ENCODE measurements at regions not wholly inside any gene's neighbourhood (a gene's known extent, or its start where the extent isn't known, plus 50 kb on each side); places are given as distances from the start of the nearest gene placed in this dataset.

DNA sequence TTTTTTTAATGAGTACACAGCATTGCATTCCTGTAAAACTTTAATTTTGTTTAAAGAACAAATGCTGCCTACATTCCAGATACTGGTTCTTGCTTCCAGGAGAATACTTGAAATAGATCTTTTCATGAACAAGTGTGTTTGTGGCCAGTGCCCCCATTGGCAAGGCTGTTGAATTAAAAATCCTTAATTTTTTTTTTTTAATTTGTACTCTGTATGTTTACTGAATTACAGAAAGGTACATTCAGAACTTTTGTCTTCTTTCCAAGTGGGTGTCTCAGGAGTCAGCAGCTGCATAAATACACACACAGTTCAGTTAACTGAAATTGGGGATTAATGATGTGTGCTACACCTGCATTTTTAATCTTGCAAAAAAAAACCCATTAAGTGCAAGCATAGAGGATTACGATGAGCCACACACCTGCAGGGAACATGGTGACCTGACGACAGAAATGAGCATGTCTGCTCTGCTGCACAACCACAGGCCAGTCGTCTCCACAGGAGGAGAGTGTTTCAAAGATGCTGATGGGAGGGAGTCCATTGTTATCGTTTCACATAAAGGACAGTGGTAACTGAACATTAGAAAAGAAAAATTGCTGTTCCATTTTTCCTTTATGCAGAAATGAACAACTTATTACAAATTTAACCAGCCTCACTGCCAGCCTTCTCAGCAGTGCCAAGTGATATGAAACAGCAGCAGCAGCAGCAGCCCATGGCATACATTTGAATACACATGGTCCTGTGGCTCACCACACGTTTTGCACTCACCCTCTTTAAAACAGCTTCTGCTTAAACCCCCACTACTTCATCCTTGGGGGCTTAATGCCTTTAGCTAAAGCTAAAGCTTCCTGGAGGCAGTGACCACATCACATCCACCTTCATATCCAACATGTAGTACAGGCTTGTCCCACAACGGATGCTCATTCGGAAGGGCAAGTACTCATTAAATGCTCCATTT is 72.3 kb upstream of the RFC3 start:
- no peak overlapping the region for H3K27ac ChIP-seq
- no peak overlapping the region for H3K4me3 ChIP-seq
- ATAC-seq (peak in 1 of 8 donors; percentile 52), DNase-seq (no peak)
- no peaks in the 10 kb centered on the region for H3K27me3 ChIP-seq
- peaks cover 0 to 29% (median 11%) of the 10 kb centered on the region in 9 donors for H3K4me1 ChIP-seq
- peaks cover 0 to 5% (median 0%) of the 10 kb centered on the region in 11 donors for H3K9me3 ChIP-seq
- TF ChIP-seq, protein P1, sequence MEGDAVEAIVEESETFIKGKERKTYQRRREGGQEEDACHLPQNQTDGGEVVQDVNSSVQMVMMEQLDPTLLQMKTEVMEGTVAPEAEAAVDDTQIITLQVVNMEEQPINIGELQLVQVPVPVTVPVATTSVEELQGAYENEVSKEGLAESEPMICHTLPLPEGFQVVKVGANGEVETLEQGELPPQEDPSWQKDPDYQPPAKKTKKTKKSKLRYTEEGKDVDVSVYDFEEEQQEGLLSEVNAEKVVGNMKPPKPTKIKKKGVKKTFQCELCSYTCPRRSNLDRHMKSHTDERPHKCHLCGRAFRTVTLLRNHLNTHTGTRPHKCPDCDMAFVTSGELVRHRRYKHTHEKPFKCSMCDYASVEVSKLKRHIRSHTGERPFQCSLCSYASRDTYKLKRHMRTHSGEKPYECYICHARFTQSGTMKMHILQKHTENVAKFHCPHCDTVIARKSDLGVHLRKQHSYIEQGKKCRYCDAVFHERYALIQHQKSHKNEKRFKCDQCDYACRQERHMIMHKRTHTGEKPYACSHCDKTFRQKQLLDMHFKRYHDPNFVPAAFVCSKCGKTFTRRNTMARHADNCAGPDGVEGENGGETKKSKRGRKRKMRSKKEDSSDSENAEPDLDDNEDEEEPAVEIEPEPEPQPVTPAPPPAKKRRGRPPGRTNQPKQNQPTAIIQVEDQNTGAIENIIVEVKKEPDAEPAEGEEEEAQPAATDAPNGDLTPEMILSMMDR (IDR thresholded peaks at IDR 0.05) = no peak
- intact Hi-C loops (cut with DNase I) = no loop called here
- 79 to 82% methylated on average over 7 of the region's 7 CpGs for WGBS, 2 donors
- no peaks in the 10 kb centered on the region for H3K36me3 ChIP-seq

DNA sequence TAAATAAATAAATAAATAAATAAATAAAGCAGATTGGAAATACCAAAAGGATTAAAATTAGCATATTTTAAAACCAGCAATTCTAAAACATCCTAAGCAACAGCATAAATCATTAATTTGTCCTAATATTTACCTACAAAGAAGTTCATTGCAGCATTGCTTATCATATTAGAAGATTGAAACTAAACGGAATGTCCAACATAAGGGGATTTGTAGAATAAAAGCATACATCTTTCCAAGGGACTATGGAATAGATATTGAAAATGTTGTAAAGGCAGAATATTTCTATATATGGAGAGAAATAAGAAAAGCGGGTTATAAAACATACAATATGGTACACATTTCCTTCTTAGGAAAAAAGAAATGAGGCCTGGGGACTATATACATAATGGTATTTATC is 71.1 kb upstream of the RFC3 start:
- Histone ChIP-seq H3K27ac (no peak overlapping the region), H3K9me3 (peaks cover 0 to 5% (median 0%) of the 10 kb centered on the region in 11 donors), H3K27me3 (no peaks in the 10 kb centered on the region), H3K36me3 (no peaks in the 10 kb centered on the region), H3K4me3 (no peak overlapping the region), H3K4me1 (peaks cover 0 to 29% (median 11%) of the 10 kb centered on the region in 9 donors)
- TF ChIP-seq, protein P1 (IDR thresholded peaks at IDR 0.05) = no peak
- intact Hi-C loops (cut with DNase I) = no loop called here
- DNase-seq = no peak
- no peak for ATAC-seq
- 98 to 99% methylated on average over 2 of the region's 2 CpGs for WGBS, 2 donors

DNA sequence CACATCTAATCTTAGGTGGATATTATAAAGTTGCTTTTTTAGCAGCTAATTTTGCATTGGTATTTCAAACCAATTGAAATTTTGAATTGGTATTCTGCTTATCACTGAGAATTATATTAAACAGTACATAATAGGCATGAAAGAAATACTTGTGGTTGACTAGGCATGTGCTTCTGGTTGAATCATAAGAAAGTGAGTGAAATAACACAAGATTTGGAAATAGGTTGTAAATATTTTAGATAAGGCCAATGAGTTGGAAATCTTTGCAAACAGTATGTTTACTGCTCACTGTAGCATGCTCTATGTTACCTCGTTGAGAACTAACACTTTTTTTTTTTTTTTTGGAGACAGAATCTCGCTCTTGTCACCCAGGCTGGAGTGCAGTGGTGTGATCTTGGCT is 66.8 kb upstream of the RFC3 start:
- DNase-seq = no peak
- no peak for ATAC-seq
- H3K36me3 ChIP-seq = no peaks in the 10 kb centered on the region
- TF ChIP-seq, protein P1 (IDR thresholded peaks at IDR 0.05) = no peak
- peaks cover 0 to under 1% (median 0%) of the 10 kb centered on the region in 9 donors for H3K4me1 ChIP-seq
- 42 to 64% methylated on average over 2 of the region's 2 CpGs for WGBS, 2 donors
- H3K4me3 ChIP-seq = no peak overlapping the region
- H3K9me3 ChIP-seq = peaks cover 0 to 5% (median 0%) of the 10 kb centered on the region in 11 donors
- intact Hi-C loops (cut with DNase I) = no loop called here
- no peaks in the 10 kb centered on the region for H3K27me3 ChIP-seq
- H3K27ac ChIP-seq = no peak overlapping the region

DNA sequence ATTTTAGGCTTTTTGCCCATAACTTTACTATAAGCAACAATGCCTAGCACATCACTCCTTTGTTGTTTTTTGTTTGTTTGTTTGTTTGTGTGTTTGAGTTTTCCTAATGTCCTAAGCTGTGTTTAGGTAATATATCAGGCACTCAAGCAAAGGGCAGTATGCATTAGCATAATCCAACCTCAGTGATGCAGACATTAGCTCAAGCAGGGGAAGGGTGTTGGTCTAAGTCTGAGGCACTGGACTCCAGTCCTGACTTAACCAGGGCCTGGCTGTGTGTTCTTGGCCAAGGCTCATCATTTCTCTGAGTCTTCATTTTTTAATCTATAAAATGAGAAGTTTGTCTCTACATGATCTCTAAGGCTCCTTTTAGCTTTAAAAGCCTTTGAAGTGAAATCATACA is 65.9 kb upstream of the RFC3 start:
- TF ChIP-seq, protein P1 (IDR thresholded peaks at IDR 0.05) = no peak
- no peaks in the 10 kb centered on the region for H3K36me3 ChIP-seq
- H3K9me3 ChIP-seq = peaks cover 0 to 5% (median 0%) of the 10 kb centered on the region in 11 donors
- no peak for ATAC-seq
- no peak overlapping the region for H3K27ac ChIP-seq
- peaks cover 0 to under 1% (median 0%) of the 10 kb centered on the region in 9 donors for H3K4me1 ChIP-seq
- H3K4me3 ChIP-seq = no peak overlapping the region
- intact Hi-C loops (cut with DNase I) = no loop called here
- DNase-seq = no peak
- no peaks in the 10 kb centered on the region for H3K27me3 ChIP-seq
